Neural cell (in vitro differentiated cells): ENCODE measurements at regions not wholly inside any gene's neighbourhood (a gene's known extent, or its start where the extent isn't known, plus 50 kb on each side); places are given as distances from the start of the nearest gene placed in this dataset.

ENCODE experiments used
- H2AFZ ChIP-seq: fragments of 200-600, 300-800 bp; sonication (generic), shearing (Covaris generic); 2 replicates; pipeline ENCODE4 v1.6.0; 2014; ENCODE audit warnings: low read depth, mild to moderate bottlenecking, antibody characterized with exemption, low read length, moderate library complexity
- H3F3A ChIP-seq: fragments of 200-600 bp; shearing (Covaris generic); 2 replicates; pipeline ENCODE4 v1.6.1; 2016; ENCODE audit warnings: mild to moderate bottlenecking, moderate library complexity, mixed read lengths, antibody characterized with exemption, low read length; ENCODE audit not compliant: insufficient read depth, poor library complexity, severe bottlenecking
- H3K27ac ChIP-seq: fragments of 200-600, 300-800 bp; sonication (generic), shearing (Covaris generic); 2 replicates; pipeline ENCODE4 v1.5.1; 2014; ENCODE audit warnings: mild to moderate bottlenecking, low read length, moderate library complexity
- H3K27me3 ChIP-seq: fragments of 300-800, 200-600 bp; sonication (generic), shearing (Covaris generic); 2 replicates; pipeline ENCODE4 v1.6.0; 2014; ENCODE audit warnings: mild to moderate bottlenecking, low read depth, low read length, moderate library complexity; ENCODE audit not compliant: insufficient read depth
- H3K36me3 ChIP-seq: fragments of 300-800, 200-600 bp; sonication (generic), shearing (Covaris generic); 2 replicates; pipeline ENCODE4 v1.5.1; 2014; ENCODE audit warnings: mild to moderate bottlenecking, antibody characterized with exemption, low read length, moderate library complexity; ENCODE audit not compliant: insufficient read depth
- H3K4me2 ChIP-seq: fragments of 300-800, 200-600 bp; sonication (generic), shearing (Covaris generic); 2 replicates; pipeline ENCODE4 v1.6.0; 2014; ENCODE audit warnings: mild to moderate bottlenecking, low read length
- H3K4me3 ChIP-seq: fragments of 300-800, 200-600 bp; sonication (generic), shearing (Covaris generic); 2 replicates; pipeline ENCODE4 v1.5.1; 2014; ENCODE audit warnings: mild to moderate bottlenecking, low read length, moderate library complexity
- H3K79me2 ChIP-seq: fragments of 200-600 bp; shearing (Covaris generic); replicated peaks from 2 replicates; pipeline ENCODE4 v1.6.0; 2014; ENCODE audit warnings: mild to moderate bottlenecking, low read length, moderate library complexity; ENCODE audit not compliant: insufficient read depth
- H3K9ac ChIP-seq: fragments of 300-800, 200-600 bp; sonication (generic), shearing (Covaris generic); 2 replicates; pipeline ENCODE4 v1.6.1; 2016; ENCODE audit warnings: mild to moderate bottlenecking, low read length, mixed read lengths
- H3K9me2 ChIP-seq: fragments of 200-600 bp; shearing (Covaris generic); 2 replicates; pipeline ENCODE4 v1.6.1; 2016; ENCODE audit warnings: mild to moderate bottlenecking, low read length, mixed read lengths; ENCODE audit not compliant: insufficient read depth
- H3K9me3 ChIP-seq: fragments of 200-600, 300-800 bp; sonication (generic), shearing (Covaris generic); 2 replicates; pipeline ENCODE4 v1.6.1; 2016; ENCODE audit warnings: mild to moderate bottlenecking, mixed run types, low read length, moderate library complexity, mixed read lengths
- H4K20me1 ChIP-seq: fragments of 200-600 bp; shearing (Covaris generic); 2 replicates; pipeline ENCODE4 v1.6.1; 2016; ENCODE audit warnings: mild to moderate bottlenecking, mixed run types; ENCODE audit not compliant: insufficient read depth
- CTCF ChIP-seq: fragments of 450-650 bp; IDR thresholded peaks from 2 replicates; pipeline ENCODE4 v1.5.1; 2014; ENCODE audit warnings: antibody characterized with exemption, mild to moderate bottlenecking, moderate library complexity; ENCODE audit not compliant: poor library complexity, severe bottlenecking
- EP300 ChIP-seq: fragments of 450-650 bp; conservative IDR thresholded peaks from 2 replicates; pipeline ENCODE4 v1.6.1; 2014; ENCODE audit warnings: antibody characterized with exemption, mild to moderate bottlenecking, moderate library complexity; ENCODE audit not compliant: poor library complexity, severe bottlenecking
- EZH2 ChIP-seq: fragments of 200-600, 300-800 bp; shearing (Covaris generic), sonication (generic); IDR thresholded peaks from 2 replicates; pipeline ENCODE4 v1.6.1; 2014; ENCODE audit warnings: antibody characterized with exemption, low read length, borderline replicate concordance, mild to moderate bottlenecking; ENCODE audit not compliant: insufficient read depth, poor library complexity, severe bottlenecking
- MXI1 ChIP-seq: fragments of 450-650 bp; conservative IDR thresholded peaks from 2 replicates; pipeline ENCODE4 v1.6.1; 2014; ENCODE audit warnings: antibody characterized with exemption, mild to moderate bottlenecking; ENCODE audit not compliant: poor library complexity, severe bottlenecking
- POLR2AphosphoS5 ChIP-seq: IDR thresholded peaks from 2 replicates; pipeline ENCODE4 v1.6.1; 2012
- RAD21 ChIP-seq: fragments of 450-650 bp; conservative IDR thresholded peaks from 2 replicates; pipeline ENCODE4 v1.6.1; 2014; ENCODE audit warnings: antibody characterized with exemption, mild to moderate bottlenecking, moderate library complexity
- REST ChIP-seq: IDR thresholded peaks from 2 replicates; pipeline ENCODE4 v1.6.1; 2012; ENCODE audit warnings: borderline replicate concordance
- SMC3 ChIP-seq: fragments of 450-650 bp; conservative IDR thresholded peaks from 2 replicates; pipeline ENCODE4 v1.6.1; 2014; ENCODE audit warnings: antibody characterized with exemption, mild to moderate bottlenecking, moderate library complexity; ENCODE audit not compliant: poor library complexity
- TAF1 ChIP-seq: IDR thresholded peaks from 2 replicates; pipeline ENCODE4 v1.6.1; 2012; ENCODE audit warnings: low read depth

- TF ChIP-seq MXI1: no peak
- TF ChIP-seq EZH2: no peak
- no peak for TF ChIP-seq RAD21
Measured at GRCh38 chr2:223537651-223538601, 64.2 kb downstream of the SCG2 start (continued).

GRCh38 chr2:223538920-223539440, 63.2 kb downstream of the SCG2 start:
- TF ChIP-seq TAF1 (peak; percentile 32), EZH2 (no peak), MXI1 (no peak), CTCF (no peak), POLR2AphosphoS5 (peak; percentile 51), SMC3 (peak; percentile 26), REST (peak; percentile 24), EP300 (peak; percentile 13), RAD21 (peak; percentile 43)
- Histone ChIP-seq H4K20me1 (no peaks in the 10 kb centered on the region), H3K4me2 (peak overlapping the region; percentile 57), H3K79me2 (no peaks in the 10 kb centered on the region), H3K4me3 (peak overlapping the region; percentile 56), H3K9ac (peak overlapping the region; percentile 54), H3K27ac (peak overlapping the region; percentile 73), H3F3A (no peaks in the 10 kb centered on the region), H3K27me3 (no peaks in the 10 kb centered on the region), H3K9me3 (no peaks in the 10 kb centered on the region), H3K36me3 (no peaks in the 10 kb centered on the region), H2AFZ (peak overlapping the region; percentile 61), H3K9me2 (no peaks in the 10 kb centered on the region)

GRCh38 chr2:223541546-223541945, 60.6 kb downstream of the SCG2 start:
- Histone ChIP-seq H3K4me3 (no peak overlapping the region), H3K9me3 (no peaks in the 10 kb centered on the region), H3K9ac (no peak overlapping the region), H3K27me3 (no peaks in the 10 kb centered on the region), H3K36me3 (no peaks in the 10 kb centered on the region), H3K79me2 (no peaks in the 10 kb centered on the region), H4K20me1 (no peaks in the 10 kb centered on the region), H2AFZ (no peak overlapping the region), H3K27ac (no peak overlapping the region), H3F3A (no peaks in the 10 kb centered on the region), H3K4me2 (no peak overlapping the region), H3K9me2 (no peaks in the 10 kb centered on the region)
- TF ChIP-seq MXI1 (no peak), EP300 (no peak), REST (no peak), CTCF (no peak), EZH2 (no peak), RAD21 (no peak), SMC3 (no peak), POLR2AphosphoS5 (no peak)
